ENCODE measurements at regions not wholly inside any gene's neighbourhood (a gene's known extent, or its start where the extent isn't known, plus 50 kb on each side); places are given as distances from the start of the nearest gene placed in this dataset.

DNA sequence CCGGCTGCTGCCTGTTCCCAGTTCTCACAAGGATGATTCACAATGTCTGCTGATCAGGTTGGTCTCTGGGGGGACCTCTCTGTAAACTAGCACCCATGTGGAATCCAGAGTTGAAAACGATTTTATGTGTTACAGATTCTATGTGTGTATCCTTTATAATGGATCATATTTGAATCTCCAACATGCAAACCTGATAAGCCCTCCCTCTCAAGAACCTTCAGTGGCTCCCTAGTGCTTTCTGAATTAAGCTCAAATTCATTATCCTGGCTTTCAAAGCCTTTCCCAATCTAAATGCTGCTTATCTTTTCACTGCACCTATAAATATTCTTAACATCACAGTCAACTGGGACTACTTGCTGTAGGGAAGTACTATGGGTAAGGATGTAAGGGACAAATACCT is 166.8 kb upstream of the USP24 start:
- TF ChIP-seq, protein P1, sequence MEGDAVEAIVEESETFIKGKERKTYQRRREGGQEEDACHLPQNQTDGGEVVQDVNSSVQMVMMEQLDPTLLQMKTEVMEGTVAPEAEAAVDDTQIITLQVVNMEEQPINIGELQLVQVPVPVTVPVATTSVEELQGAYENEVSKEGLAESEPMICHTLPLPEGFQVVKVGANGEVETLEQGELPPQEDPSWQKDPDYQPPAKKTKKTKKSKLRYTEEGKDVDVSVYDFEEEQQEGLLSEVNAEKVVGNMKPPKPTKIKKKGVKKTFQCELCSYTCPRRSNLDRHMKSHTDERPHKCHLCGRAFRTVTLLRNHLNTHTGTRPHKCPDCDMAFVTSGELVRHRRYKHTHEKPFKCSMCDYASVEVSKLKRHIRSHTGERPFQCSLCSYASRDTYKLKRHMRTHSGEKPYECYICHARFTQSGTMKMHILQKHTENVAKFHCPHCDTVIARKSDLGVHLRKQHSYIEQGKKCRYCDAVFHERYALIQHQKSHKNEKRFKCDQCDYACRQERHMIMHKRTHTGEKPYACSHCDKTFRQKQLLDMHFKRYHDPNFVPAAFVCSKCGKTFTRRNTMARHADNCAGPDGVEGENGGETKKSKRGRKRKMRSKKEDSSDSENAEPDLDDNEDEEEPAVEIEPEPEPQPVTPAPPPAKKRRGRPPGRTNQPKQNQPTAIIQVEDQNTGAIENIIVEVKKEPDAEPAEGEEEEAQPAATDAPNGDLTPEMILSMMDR (conservative IDR thresholded peaks at IDR 0.05; ENCODE audit: low read length) = no peak
- TF ChIP-seq EZH2phosphoT487 (IDR thresholded peaks at IDR 0.05; ENCODE audit: borderline replicate concordance) = no peak

All from Loucy (cell line).